GM21825 (cell line): ENCODE measurements at regions not wholly inside any gene's neighbourhood (a gene's known extent, or its start where the extent isn't known, plus 50 kb on each side); places are given as distances from the start of the nearest gene placed in this dataset.
"Not testable (repeated sequence)": the region's sequence is repeated elsewhere in the genome, so short reads cannot be mapped to it uniquely, and the experiment has no call there.

Experiments
- ATAC-seq: cut with Tn5 transposase; IDR thresholded peaks from one replicate; pipeline ENCODE4 v1.9.1; 2021; ENCODE audit warnings: mild to moderate bottlenecking, moderate library complexity; ENCODE audit not compliant: unreplicated experiment

- no peak for ATAC-seq
These were observed 1432.8 kb downstream of the CDH11 start for GRCh38 chr16:63689068-63689467.

- ATAC-seq = no peak
These were observed 1437.4 kb downstream of the CDH11 start for GRCh38 chr16:63684149-63685101.

GRCh38 chr16:63682844-63683243 lies 1439.0 kb downstream of the CDH11 start:
- no peak for ATAC-seq

DNA sequence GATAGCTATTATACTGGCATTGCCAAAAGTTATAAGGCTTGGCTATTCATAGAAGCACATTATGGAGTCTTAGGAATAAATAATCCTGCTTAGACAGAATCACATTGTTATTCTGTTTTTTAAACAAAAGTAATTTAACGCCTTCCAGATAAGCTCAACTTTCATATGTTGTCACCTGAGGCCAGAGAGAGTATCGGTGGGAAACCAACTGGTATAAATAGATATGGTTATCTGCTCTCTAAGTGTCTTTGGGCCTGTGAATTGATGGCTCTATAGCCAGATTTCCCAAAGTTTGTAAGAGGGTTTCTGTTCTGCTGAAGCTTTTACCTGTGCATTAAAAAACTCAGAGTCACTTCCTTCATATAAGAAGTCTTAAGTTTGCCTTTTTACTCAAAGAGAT lies 1449.4 kb downstream of the CDH11 start:
- no peak for ATAC-seq

GRCh38 chr16:63663155-63663554 lies 1458.7 kb downstream of the CDH11 start:
- ATAC-seq = no peak

GRCh38 chr16:63655846-63656245 lies 1466.0 kb downstream of the CDH11 start:
- ATAC-seq = no peak

DNA sequence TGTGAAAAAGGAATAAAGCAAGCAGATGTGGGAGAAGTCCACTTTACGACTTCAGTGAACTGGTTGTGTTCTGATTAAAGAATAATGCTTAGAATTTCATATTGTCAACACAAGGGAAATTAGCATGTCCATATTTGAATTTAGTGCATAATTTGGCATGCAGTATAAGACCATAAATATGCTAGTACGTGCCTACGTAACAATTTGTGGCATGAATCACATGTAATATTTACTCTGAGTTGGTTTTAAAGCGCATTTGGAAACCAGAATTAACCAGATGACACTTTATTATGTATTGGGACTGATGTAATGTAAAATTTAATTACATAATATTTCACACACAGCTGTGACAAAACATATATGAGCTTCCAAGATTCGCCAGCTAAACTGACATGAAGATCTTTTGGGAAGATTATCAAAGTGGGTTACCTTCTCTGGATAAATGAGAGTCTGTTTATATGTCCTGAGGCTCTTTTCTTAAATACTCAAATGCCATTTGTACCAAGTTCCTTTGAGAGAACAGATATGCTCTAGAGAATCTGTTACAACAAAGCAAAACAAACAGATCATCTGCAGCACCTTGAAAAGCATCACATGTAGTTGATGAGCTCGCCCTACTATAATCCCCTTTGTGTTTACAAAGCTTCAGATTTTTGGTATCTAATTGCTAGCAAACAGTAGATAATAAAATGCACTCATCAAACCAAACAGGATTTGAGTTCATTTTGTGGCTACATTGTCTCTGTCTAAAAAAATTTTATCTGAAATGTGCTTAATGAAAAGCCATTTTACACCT lies 1468.6 kb downstream of the CDH11 start:
- ATAC-seq = no peak

DNA sequence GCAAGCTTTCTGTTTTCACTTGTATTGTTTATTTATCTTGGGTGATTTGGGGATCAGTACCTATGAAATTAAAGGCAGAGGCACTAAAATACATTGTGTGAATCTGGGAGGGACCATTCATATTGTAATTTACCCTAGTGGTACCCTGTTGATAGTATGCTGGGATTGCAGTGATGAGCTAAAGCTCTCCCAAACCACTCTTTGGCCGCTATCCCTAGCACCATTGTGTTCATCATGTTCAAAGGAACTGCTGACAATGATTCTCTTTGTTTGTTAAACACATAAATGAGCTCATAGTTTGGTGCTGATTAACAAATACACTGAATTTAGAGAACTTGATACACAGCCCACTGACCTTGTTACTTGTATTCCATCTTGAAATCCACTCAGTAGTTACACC lies 1469.8 kb downstream of the CDH11 start:
- no peak for ATAC-seq

DNA sequence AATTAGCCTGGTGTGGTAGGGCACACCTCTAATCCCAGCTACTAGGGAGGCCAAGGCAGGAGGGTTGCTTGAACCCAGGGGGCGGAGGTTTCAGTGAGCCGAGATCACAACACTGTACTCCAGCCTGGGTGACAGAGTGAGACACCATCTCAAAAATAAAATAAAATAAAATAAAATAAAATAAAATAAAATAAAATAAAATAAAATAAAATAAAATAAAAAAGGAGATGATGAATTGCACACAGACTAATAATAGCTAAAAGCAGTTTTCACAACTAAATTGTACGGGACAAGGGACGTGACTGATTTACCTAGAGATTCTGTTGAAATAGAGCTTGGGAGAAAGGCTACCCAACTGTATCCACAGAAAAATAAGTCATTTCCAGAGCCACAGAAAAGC lies 1471.3 kb downstream of the CDH11 start:
- ATAC-seq = no peak

DNA sequence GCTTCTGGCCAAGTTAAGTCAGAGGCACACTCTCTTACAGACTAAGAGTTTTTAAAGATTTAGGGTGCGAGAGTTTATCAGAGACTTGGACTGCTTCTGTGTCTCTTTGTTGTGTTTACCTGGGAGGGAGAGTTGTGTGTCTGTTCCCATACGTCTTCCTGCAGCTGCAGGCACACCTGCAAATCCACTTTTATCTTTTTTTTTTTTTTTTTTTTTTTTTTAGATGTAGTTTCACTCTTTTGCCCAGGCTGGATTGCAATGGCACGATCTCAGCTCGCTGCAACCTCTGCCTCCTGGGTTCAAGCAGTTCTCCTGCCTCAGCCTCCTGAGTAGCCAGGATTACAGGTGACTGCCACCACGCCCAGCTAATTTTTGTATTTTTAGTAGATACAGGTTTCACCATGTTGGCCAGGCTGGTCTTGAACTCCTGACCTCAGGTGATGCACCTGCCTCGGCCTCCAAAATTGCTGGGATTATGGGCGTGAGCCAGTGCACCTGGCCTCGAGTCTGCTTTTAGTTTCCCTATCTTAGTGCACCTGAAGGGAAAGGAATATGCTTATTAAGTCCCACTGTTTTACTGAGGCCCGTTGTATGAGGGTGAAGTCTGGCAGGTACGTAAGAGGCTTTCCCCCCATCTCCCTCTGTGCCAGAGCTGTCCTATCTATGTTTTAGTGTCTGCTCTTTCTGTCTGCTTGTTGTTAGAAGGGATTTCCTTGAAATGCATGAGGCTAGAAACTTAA lies 1488.0 kb downstream of the CDH11 start:
- ATAC-seq = not testable (repeated sequence)

DNA sequence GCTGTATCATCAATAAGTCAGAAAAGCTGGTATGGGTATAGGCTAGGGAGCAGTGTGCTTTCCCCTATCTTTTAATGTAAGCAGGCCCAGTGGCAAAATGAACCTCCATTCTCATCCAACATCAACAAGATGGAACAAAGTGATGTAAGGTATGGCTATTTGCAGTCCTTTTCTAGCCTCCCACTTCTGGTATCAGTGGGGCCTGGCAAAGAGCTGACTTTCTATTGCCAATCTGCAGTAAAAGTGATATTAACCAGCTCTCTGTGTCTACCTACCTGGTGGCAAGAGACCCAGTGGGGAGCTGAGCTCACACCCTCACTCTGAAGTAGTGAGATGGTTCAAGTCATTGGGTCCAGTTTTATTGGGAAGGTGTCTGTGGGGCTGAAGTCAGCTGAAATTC lies 1492.6 kb downstream of the CDH11 start:
- ATAC-seq = no peak

- ATAC-seq = no peak
These were observed 1493.1 kb downstream of the CDH11 start for GRCh38 chr16:63628812-63629211.

DNA sequence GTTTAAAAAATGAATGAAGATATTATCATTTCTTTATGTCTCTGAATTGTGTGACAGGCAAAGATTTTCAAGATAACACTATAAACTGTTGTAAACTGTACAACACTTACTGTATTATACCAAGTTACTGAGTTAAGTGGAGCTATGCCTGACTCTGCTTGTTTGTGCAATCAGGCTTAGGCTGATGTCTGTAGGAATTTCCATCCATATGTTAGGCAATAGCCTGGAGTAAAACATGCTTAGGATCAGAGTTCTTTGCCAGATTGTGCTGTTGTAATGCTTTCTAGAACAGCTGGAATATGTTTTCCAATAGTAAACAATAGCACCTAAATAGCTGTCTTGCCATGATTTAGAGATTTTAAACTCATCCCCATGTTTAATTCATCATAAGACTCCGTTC lies 1496.7 kb downstream of the CDH11 start:
- no peak for ATAC-seq

DNA sequence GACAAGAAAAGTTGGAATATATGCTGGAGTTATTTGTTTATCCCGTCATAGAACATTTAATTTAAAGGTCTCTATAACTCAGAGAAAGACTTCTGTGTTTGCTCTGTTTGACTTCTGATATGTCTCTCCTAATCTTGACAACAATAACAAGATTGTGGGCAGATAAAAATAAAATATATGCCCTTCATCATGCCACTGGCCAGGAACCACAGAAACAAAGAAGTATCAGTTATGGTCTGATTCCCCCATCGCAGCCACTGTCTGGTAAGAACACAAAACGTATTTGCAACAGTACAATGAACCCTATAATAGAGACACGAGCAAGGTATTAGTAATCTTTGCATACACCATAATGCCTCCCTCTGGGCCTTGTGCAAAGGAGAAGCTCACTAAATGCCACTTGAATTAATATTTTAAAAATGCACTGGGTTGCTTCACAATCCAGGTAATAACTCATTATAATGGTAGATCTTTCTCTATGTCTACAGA lies 1498.3 kb downstream of the CDH11 start:
- ATAC-seq = no peak

DNA sequence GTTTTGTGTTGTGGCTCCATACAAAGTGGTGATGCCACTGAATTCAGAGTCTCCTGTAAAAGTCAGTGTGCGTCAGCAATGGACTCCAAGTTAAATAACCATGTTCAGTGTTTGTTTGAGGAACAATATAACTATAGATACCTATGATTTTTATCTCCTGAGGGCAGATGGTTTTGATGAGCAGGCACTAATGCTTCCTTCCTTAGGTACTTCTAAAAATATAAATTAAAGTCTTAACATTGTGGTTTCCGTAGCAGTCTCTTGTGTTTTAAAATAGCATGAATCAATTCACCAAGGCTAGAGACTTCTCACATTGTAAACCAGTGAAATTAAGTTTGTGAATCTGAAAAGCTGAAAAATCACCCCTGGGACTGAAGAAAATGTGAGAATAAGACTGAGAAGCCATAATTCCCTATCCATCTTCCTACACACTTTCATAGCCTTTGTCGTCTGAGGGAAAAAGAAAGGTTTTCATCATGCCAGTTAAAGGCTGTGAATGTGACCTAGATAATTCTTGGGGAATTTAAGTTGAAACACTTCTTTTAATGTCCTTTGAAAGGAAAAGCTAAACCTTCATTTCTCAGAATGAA lies 1502.9 kb downstream of the CDH11 start:
- no peak for ATAC-seq

DNA sequence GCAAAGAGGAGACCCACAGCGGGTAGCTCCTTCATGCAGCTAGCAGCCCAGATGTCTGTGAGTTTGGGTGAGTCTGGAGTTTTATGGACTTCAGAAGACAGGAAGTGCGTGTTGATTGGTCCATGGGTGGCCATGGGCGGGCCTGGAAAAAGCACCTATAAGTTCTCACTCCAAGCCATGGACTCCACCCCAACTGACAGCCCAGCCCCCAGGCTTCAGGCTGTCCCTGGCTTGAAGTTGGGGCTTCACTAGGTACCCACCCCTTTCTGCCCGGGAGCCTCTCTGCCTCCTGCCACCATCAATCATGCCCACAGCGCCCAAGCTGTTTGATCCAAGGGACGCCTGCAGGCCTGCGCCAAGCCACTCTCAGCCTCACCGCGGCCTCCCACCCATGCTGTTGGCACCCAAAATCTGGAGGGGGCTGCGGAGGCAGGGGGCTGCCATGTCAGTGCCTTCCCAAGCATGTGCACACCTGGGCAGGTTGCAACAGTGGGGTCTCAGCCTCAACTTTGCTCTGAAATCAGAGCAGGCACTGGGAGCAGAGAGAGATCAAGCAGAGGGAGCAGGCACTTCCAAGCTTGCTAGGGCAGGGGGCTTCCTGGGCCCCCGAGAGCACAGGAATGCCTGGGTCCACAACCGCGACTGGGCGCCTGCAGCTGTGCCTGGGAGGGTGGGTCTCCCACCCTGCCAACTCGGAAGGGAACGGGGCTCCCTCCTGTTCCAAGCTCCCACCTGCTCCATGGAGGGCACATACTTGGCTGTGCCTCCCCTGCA lies 1503.7 kb downstream of the CDH11 start:
- ATAC-seq = no peak

GRCh38 chr16:63617047-63617989 lies 1504.5 kb downstream of the CDH11 start:
- no peak for ATAC-seq

GRCh38 chr16:63614429-63614828 lies 1507.4 kb downstream of the CDH11 start:
- ATAC-seq = no peak

DNA sequence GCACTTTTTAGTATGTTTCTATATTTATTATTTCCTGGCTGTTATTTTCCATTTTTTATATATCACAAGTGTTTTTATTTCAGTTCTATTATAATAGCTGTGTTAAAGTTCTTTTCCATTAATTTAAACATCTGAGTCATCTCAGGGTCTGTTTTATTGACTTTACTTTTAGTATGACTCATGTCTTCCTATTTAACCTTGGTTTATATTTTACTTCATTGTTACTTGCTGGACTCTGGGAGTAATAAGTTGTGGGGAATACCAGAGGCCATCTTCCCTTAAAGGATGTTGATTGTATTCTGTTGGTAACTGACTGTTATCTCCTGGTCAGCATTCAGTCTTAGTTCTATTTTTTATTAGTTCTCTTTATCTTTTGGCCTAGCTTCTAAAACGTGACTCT lies 1508.2 kb downstream of the CDH11 start:
- ATAC-seq = no peak
